ENCODE measurements at regions not wholly inside any gene's neighbourhood (a gene's known extent, or its start where the extent isn't known, plus 50 kb on each side); places are given as distances from the start of the nearest gene placed in this dataset.

DNA sequence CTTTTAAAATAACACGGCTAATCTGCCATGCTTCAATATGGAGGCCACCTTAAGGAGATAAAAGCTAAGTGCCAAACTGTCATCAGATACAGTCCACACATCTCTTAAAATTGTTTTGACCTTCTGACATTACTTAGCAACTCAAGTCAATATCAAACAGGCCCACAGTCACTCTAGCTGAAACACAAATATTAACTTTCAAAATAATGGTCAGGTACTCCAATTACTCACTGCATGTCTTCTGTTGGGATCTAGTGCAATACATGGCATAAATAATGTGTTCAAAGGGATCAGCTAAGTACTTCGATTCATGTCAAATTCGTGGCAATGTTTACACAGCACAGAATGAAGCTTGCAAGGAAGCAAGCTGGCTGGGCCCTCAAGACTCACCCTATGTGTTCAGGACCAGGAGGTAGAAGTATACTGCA, 133.9 kb upstream of the BEND6 start (continued):
- TF ChIP-seq ZNF253 (CRISPR knock-in tag; IDR thresholded peaks at IDR 0.05; ENCODE audit: borderline replicate concordance) (no peak), CREB1 (IDR thresholded peaks at IDR 0.05) (no peak), CREB1 (CRISPR knock-in tag; IDR thresholded peaks at IDR 0.05) (0 out of 2 replicates have a peak, but pooled peaks have one; percentile 11), NFIC (IDR thresholded peaks at IDR 0.05; ENCODE audit: low read length) (0 out of 2 replicates have a peak, but pooled peaks have one; percentile 29), ZNF264 (CRISPR knock-in tag; IDR thresholded peaks at IDR 0.05) (no peak), PITX1 (CRISPR knock-in tag; IDR thresholded peaks at IDR 0.05) (no peak), ZNF510 (CRISPR knock-in tag; IDR thresholded peaks at IDR 0.05; ENCODE audit: low read depth) (no peak), NCOA1 (CRISPR knock-in tag; IDR thresholded peaks at IDR 0.05) (no peak), HMG20B (CRISPR knock-in tag; conservative IDR thresholded peaks at IDR 0.05) (peak; percentile 90), ZNF629 (CRISPR knock-in tag; conservative IDR thresholded peaks at IDR 0.05) (no peak), HDAC2 (CRISPR knock-in tag; IDR thresholded peaks at IDR 0.05) (0 out of 2 replicates have a peak, but pooled peaks have one; percentile 38), HOXA9 (CRISPR knock-in tag; IDR thresholded peaks at IDR 0.05; ENCODE audit: borderline replicate concordance) (no peak), SALL2 (CRISPR knock-in tag; IDR thresholded peaks at IDR 0.05) (no peak), SP2 (CRISPR knock-in tag; IDR thresholded peaks at IDR 0.05) (no peak)
- TF ChIP-seq, protein P1, sequence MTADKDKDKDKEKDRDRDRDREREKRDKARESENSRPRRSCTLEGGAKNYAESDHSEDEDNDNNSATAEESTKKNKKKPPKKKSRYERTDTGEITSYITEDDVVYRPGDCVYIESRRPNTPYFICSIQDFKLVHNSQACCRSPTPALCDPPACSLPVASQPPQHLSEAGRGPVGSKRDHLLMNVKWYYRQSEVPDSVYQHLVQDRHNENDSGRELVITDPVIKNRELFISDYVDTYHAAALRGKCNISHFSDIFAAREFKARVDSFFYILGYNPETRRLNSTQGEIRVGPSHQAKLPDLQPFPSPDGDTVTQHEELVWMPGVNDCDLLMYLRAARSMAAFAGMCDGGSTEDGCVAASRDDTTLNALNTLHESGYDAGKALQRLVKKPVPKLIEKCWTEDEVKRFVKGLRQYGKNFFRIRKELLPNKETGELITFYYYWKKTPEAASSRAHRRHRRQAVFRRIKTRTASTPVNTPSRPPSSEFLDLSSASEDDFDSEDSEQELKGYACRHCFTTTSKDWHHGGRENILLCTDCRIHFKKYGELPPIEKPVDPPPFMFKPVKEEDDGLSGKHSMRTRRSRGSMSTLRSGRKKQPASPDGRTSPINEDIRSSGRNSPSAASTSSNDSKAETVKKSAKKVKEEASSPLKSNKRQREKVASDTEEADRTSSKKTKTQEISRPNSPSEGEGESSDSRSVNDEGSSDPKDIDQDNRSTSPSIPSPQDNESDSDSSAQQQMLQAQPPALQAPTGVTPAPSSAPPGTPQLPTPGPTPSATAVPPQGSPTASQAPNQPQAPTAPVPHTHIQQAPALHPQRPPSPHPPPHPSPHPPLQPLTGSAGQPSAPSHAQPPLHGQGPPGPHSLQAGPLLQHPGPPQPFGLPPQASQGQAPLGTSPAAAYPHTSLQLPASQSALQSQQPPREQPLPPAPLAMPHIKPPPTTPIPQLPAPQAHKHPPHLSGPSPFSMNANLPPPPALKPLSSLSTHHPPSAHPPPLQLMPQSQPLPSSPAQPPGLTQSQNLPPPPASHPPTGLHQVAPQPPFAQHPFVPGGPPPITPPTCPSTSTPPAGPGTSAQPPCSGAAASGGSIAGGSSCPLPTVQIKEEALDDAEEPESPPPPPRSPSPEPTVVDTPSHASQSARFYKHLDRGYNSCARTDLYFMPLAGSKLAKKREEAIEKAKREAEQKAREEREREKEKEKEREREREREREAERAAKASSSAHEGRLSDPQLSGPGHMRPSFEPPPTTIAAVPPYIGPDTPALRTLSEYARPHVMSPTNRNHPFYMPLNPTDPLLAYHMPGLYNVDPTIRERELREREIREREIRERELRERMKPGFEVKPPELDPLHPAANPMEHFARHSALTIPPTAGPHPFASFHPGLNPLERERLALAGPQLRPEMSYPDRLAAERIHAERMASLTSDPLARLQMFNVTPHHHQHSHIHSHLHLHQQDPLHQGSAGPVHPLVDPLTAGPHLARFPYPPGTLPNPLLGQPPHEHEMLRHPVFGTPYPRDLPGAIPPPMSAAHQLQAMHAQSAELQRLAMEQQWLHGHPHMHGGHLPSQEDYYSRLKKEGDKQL (CRISPR knock-in tag; IDR thresholded peaks at IDR 0.05; ENCODE audit: low read depth) = peak; percentile 99
- TF ChIP-seq, protein P2, sequence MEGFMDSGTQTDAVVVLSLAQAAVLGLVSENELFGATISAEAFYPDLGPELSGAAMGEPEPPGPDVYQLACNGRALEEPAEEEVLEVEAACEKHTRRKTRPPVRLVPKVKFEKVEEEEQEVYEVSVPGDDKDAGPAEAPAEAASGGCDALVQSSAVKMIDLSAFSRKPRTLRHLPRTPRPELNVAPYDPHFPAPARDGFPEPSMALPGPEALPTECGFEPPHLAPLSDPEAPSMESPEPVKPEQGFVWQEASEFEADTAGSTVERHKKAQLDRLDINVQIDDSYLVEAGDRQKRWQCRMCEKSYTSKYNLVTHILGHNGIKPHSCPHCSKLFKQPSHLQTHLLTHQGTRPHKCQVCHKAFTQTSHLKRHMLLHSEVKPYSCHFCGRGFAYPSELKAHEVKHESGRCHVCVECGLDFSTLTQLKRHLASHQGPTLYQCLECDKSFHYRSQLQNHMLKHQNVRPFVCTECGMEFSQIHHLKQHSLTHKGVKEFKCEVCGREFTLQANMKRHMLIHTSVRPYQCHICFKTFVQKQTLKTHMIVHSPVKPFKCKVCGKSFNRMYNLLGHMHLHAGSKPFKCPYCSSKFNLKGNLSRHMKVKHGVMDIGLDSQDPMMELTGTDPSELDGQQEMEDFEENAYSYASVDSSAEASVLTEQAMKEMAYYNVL (CRISPR knock-in tag; IDR thresholded peaks at IDR 0.05; ENCODE audit: borderline replicate concordance) = no peak
- TF ChIP-seq, protein P3, sequence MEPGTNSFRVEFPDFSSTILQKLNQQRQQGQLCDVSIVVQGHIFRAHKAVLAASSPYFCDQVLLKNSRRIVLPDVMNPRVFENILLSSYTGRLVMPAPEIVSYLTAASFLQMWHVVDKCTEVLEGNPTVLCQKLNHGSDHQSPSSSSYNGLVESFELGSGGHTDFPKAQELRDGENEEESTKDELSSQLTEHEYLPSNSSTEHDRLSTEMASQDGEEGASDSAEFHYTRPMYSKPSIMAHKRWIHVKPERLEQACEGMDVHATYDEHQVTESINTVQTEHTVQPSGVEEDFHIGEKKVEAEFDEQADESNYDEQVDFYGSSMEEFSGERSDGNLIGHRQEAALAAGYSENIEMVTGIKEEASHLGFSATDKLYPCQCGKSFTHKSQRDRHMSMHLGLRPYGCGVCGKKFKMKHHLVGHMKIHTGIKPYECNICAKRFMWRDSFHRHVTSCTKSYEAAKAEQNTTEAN (CRISPR knock-in tag; conservative IDR thresholded peaks at IDR 0.05) = no peak
- TF ChIP-seq, protein P4, sequence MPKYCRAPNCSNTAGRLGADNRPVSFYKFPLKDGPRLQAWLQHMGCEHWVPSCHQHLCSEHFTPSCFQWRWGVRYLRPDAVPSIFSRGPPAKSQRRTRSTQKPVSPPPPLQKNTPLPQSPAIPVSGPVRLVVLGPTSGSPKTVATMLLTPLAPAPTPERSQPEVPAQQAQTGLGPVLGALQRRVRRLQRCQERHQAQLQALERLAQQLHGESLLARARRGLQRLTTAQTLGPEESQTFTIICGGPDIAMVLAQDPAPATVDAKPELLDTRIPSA (CRISPR knock-in tag; IDR thresholded peaks at IDR 0.05; ENCODE audit: borderline replicate concordance) = no peak
- TF ChIP-seq, protein P5, sequence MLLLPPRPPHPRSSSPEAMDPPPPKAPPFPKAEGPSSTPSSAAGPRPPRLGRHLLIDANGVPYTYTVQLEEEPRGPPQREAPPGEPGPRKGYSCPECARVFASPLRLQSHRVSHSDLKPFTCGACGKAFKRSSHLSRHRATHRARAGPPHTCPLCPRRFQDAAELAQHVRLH (CRISPR knock-in tag; IDR thresholded peaks at IDR 0.05; ENCODE audit: borderline replicate concordance, low read depth) = no peak

All from HepG2 (cell line).